WTC11 (cell line): ENCODE measurements at regions not wholly inside any gene's neighbourhood (a gene's known extent, or its start where the extent isn't known, plus 50 kb on each side); places are given as distances from the start of the nearest gene placed in this dataset.

Source experiments
- ATAC-seq: fragments of 200-7000 bp; cut with Tn5 transposase; 2 replicates; pipeline ENCODE4 v1.10.0; 2021; ENCODE audit warnings: mild to moderate bottlenecking, moderate library complexity
- CTCF ChIA-PET: fragments of 300-600 bp; sonication (Branson Sonifier 250); formaldehyde crosslinking; loops from one replicate; lab custom pipeline; 2021; ENCODE audit warnings: antibody characterized with exemption; lab: Charles Lee
- POLR2A ChIA-PET: fragments of 350-600 bp; sonication (Branson Sonifier 250); formaldehyde crosslinking; loops from one replicate; lab custom pipeline; 2021; ENCODE audit warnings: antibody characterized with exemption; lab: Charles Lee
- DNase-seq: peaks from one replicate; pipeline ENCODE4 v3.0.0; 2021; ENCODE audit warnings: low spot score
- H3K27ac Mint-ChIP-seq: 2 replicates; pipeline ENCODE4 v1.8.0; 2021; ENCODE audit warnings: mixed read lengths
- H3K27me3 Mint-ChIP-seq: 2 replicates; pipeline ENCODE4 v1.8.0; 2021; ENCODE audit warnings: low read depth, mild to moderate bottlenecking, moderate library complexity, mixed read lengths
- H3K36me3 Mint-ChIP-seq: 2 replicates; pipeline ENCODE4 v1.8.0; 2021; ENCODE audit warnings: mixed read lengths
- H3K4me1 Mint-ChIP-seq: 2 replicates; pipeline ENCODE4 v1.8.0; 2022; ENCODE audit warnings: mixed read lengths
- H3K4me3 Mint-ChIP-seq: 2 replicates; pipeline ENCODE4 v1.8.0; 2021; ENCODE audit warnings: mild to moderate bottlenecking, moderate library complexity, mixed read lengths
- H3K9me3 Mint-ChIP-seq: 2 replicates; pipeline ENCODE4 v1.8.0; 2021; ENCODE audit warnings: mixed read lengths
- CTCF ChIP-seq: fragments of 200-600 bp; IDR thresholded peaks from 2 replicates; pipeline ENCODE4 v1.8.0; 2022; ENCODE audit warnings: antibody characterized with exemption
- E2F5 ChIP-seq: sonication (generic); formaldehyde crosslinking; IDR thresholded peaks from 2 replicates; pipeline ENCODE4 v1.8.1; 2022; ENCODE audit warnings: mild to moderate bottlenecking, moderate library complexity, missing genetic modification reagents
- EMX1 ChIP-seq: fragments of 250-450 bp; sonication (Bioruptor Pico); IDR thresholded peaks from 2 replicates; pipeline ENCODE4 v1.8.0; 2021; ENCODE audit warnings: mild to moderate bottlenecking
- GABPB1 ChIP-seq: sonication (generic); formaldehyde crosslinking; IDR thresholded peaks from 2 replicates; pipeline ENCODE4 v1.8.1; 2023; ENCODE audit warnings: mild to moderate bottlenecking, missing genetic modification reagents
- GRHL2 ChIP-seq: fragments of 250-450 bp; sonication (Bioruptor Pico); IDR thresholded peaks from 2 replicates; pipeline ENCODE4 v1.8.0; 2022; ENCODE audit warnings: mild to moderate bottlenecking, moderate library complexity; ENCODE audit not compliant: insufficient replicate concordance, severe bottlenecking
- HMGXB4 ChIP-seq: sonication (generic); formaldehyde crosslinking; IDR thresholded peaks from 2 replicates; pipeline ENCODE4 v1.8.1; 2023; ENCODE audit warnings: mild to moderate bottlenecking, moderate library complexity, missing genetic modification reagents
- JUN ChIP-seq: sonication (generic); formaldehyde crosslinking; IDR thresholded peaks from 2 replicates; pipeline ENCODE4 v1.8.0; 2023; ENCODE audit warnings: mild to moderate bottlenecking, missing genetic modification reagents
- PREB ChIP-seq: sonication (generic); formaldehyde crosslinking; IDR thresholded peaks from 2 replicates; pipeline ENCODE4 v1.8.1; 2022; ENCODE audit warnings: mild to moderate bottlenecking, missing genetic modification reagents, moderate library complexity, borderline replicate concordance
- RORB ChIP-seq: fragments of 250-450 bp; sonication (Bioruptor Pico); IDR thresholded peaks from 2 replicates; pipeline ENCODE4 v1.9.0; 2021; ENCODE audit warnings: mild to moderate bottlenecking
- SMAD3 ChIP-seq: sonication (generic); formaldehyde crosslinking; IDR thresholded peaks from 2 replicates; pipeline ENCODE4 v1.8.0; 2022; ENCODE audit warnings: missing genetic modification reagents, mild to moderate bottlenecking, borderline replicate concordance
- STAT6 ChIP-seq: sonication (generic); formaldehyde crosslinking; conservative IDR thresholded peaks from 2 replicates; pipeline ENCODE4 v1.8.1; 2023; ENCODE audit warnings: mild to moderate bottlenecking, low read depth, missing genetic modification reagents, moderate library complexity
- TP53 ChIP-seq: sonication (generic); formaldehyde crosslinking; IDR thresholded peaks from 2 replicates; pipeline ENCODE4 v1.8.1; 2023; ENCODE audit warnings: mild to moderate bottlenecking, missing genetic modification reagents
- USF1 ChIP-seq: sonication (generic); formaldehyde crosslinking; IDR thresholded peaks from 2 replicates; pipeline ENCODE4 v1.8.0; 2022; ENCODE audit warnings: mild to moderate bottlenecking, missing genetic modification reagents
- ZBTB43 ChIP-seq: sonication (generic); formaldehyde crosslinking; IDR thresholded peaks from 2 replicates; pipeline ENCODE4 v1.8.1; 2023; ENCODE audit warnings: mild to moderate bottlenecking, missing genetic modification reagents
- ZNF263 ChIP-seq: sonication (generic); formaldehyde crosslinking; IDR thresholded peaks from 2 replicates; pipeline ENCODE4 v1.8.1; 2022; ENCODE audit warnings: low read depth, mild to moderate bottlenecking, moderate library complexity, missing genetic modification reagents
- ZNF425 ChIP-seq: fragments of 250-450 bp; sonication (Bioruptor Pico); conservative IDR thresholded peaks from 2 replicates; pipeline ENCODE4 v1.9.0; 2021; ENCODE audit warnings: mild to moderate bottlenecking
- ZSCAN18 ChIP-seq: fragments of 250-450 bp; sonication (Bioruptor Pico); IDR thresholded peaks from 2 replicates; pipeline ENCODE4 v2.1.2; 2022; ENCODE audit warnings: mild to moderate bottlenecking, moderate library complexity

GRCh38 chr9:107994648-107995047 lies 505.1 kb upstream of the KLF4 start:
- Mint-ChIP-seq H3K4me1 (peaks cover 6% of the 10 kb centered on the region), H3K27me3 (no peaks in the 10 kb centered on the region), H3K4me3 (no peak overlapping the region), H3K27ac (no peak overlapping the region), H3K36me3 (no peaks in the 10 kb centered on the region), H3K9me3 (no peaks in the 10 kb centered on the region)
- ChIA-PET POLR2A (no interaction called here), CTCF (no interaction called here)
- TF ChIP-seq RORB (CRISPR knock-in tag) (no peak), E2F5 (CRISPR knock-in tag) (no peak), PREB (CRISPR knock-in tag) (no peak), HMGXB4 (no peak), ZBTB43 (CRISPR knock-in tag) (no peak), EMX1 (CRISPR knock-in tag) (no peak), TP53 (no peak), GABPB1 (CRISPR knock-in tag) (no peak), ZNF263 (CRISPR knock-in tag) (no peak), JUN (CRISPR knock-in tag) (no peak), ZSCAN18 (CRISPR knock-in tag) (no peak), SMAD3 (no peak), GRHL2 (CRISPR knock-in tag) (no peak), USF1 (no peak), CTCF (no peak), STAT6 (CRISPR knock-in tag) (no peak), ZNF425 (CRISPR knock-in tag) (no peak)
- DNase-seq (no peak), ATAC-seq (no peak)
